ENCODE measurements at regions not wholly inside any gene's neighbourhood (a gene's known extent, or its start where the extent isn't known, plus 50 kb on each side); places are given as distances from the start of the nearest gene placed in this dataset.
A peak's percentile ranks its signal among the peaks of the same experiment; 100 is the strongest.
"Not testable (repeated sequence)": the region's sequence is repeated elsewhere in the genome, so short reads cannot be mapped to it uniquely, and the experiment has no call there.

DNA sequence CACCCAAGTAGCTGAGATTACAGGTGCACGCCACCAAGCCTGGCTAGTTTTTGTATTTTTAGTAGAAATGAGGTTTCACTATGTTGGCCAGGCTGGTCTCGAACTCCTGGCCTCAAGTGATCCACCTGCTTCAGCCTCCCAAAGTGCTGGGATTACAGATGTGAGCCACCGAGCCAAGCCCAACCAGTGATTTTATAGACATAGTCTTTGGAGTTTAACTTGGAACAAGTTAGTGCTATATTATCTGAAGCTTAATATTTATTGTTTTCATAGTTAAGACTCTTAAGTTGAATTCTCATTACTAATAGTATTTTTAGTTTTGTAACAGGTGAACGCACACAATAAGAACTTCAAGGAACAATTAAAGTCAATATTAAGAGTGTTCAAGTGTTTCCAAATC is 122.1 kb downstream of the SPAG6 start:
- not testable (repeated sequence) for H3K9me3 ChIP-seq (ENCODE audit: control insufficient read depth, insufficient read depth, low read length); H3K27me3 ChIP-seq (ENCODE audit: control insufficient read depth, insufficient read depth, low read length); H3K4me3 ChIP-seq (ENCODE audit: low read length); H3K36me3 ChIP-seq (ENCODE audit: control insufficient read depth, insufficient read depth, low read length); H3K4me1 ChIP-seq (ENCODE audit: control insufficient read depth, insufficient read depth, low read length); DNase-seq (ENCODE audit: low read depth, low spot score); H3K27ac ChIP-seq (ENCODE audit: low read length)
- no CpG with 5 or more reads among the region's 4 CpGs for WGBS (ENCODE audit: insufficient coverage, insufficient read length)

DNA sequence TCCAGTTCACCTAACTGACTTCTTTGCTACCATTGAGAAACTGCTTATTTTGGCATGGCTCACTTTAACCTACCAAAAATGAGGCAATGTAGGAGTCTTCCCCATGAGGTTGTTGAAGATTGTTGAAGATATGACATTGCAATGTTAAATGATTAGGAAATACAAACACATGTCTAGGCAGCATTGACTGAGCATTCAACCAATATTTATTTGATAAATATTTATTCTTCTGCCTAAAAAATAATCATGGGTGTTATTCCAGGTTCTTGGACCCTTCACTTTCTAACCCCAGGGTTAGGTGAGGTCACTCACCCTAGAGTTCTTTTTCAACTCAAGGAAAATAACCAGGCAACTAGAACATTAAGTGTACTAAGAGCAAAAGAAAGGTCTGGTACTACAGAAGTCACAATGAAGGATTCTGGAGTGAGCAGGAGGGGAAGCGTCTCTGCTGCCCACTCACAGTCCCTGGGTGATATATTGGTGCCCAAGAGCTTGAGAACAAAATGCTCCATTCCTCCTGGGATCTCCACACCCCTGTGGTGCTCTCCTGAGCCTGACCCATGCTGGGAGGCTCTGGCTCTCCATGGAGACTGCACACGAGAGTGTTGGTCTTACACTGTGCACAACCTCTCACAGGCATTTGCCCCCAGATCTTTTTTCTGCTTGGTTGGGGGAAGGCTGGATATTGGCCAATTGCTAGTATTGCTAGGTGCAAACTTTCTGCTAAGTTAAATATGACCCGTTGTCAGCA is 123.4 kb downstream of the SPAG6 start:
- H3K4me3 ChIP-seq (ENCODE audit: low read length): no peak overlapping the region
- H3K27ac ChIP-seq (ENCODE audit: low read length): no peak overlapping the region
- WGBS (ENCODE audit: insufficient coverage, insufficient read length): no CpG with 5 or more reads among the region's 3 CpGs
- no peaks in the 10 kb centered on the region for H3K4me1 ChIP-seq (ENCODE audit: control insufficient read depth, insufficient read depth, low read length)
- no peak for DNase-seq (ENCODE audit: low read depth, low spot score)
- no peaks in the 10 kb centered on the region for H3K36me3 ChIP-seq (ENCODE audit: control insufficient read depth, insufficient read depth, low read length)
- peaks cover 3% of the 10 kb centered on the region; the same call in 1 of the 2 replicates for H3K27me3 ChIP-seq (ENCODE audit: control insufficient read depth, insufficient read depth, low read length)
- H3K9me3 ChIP-seq (ENCODE audit: control insufficient read depth, insufficient read depth, low read length): no peaks in the 10 kb centered on the region; the same call in 1 of the 2 replicates

DNA sequence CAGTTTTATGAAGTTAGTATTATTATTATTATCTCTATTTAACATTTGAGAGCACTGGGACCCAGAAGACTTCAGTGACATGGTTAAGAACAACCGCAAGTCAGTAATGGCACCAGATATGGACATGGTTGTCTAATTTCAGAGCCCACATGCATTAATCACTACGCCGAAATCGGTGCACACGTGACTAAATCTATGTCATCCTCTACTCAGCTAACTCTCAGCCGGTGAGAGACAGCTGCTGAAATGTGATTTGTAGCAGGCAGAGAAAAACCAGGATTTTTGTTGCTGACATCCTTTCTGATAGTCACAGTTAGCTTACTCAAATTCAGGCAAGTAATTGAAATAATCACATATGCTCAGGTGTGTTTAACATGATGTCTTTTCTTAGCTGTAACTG is 127.7 kb downstream of the SPAG6 start:
- no peak for DNase-seq (ENCODE audit: low read depth, low spot score)
- Histone ChIP-seq H3K27me3 (ENCODE audit: control insufficient read depth, insufficient read depth, low read length) (peaks cover 38% of the 10 kb centered on the region), H3K4me3 (ENCODE audit: low read length) (no peak overlapping the region), H3K9me3 (ENCODE audit: control insufficient read depth, insufficient read depth, low read length) (no peaks in the 10 kb centered on the region; the same call in 1 of the 2 replicates), H3K4me1 (ENCODE audit: control insufficient read depth, insufficient read depth, low read length) (no peaks in the 10 kb centered on the region; the same call in 1 of the 2 replicates), H3K36me3 (ENCODE audit: control insufficient read depth, insufficient read depth, low read length) (no peaks in the 10 kb centered on the region; the same call in 1 of the 2 replicates), H3K27ac (ENCODE audit: low read length) (no peak overlapping the region)
- WGBS (ENCODE audit: insufficient coverage, insufficient read length): no CpG with 5 or more reads among the region's 6 CpGs

GRCh38 chr10:22473459-22473858 is 128.2 kb downstream of the SPAG6 start:
- H3K4me3 ChIP-seq (ENCODE audit: low read length): no peak overlapping the region
- no CpG with 5 or more reads among the region's 3 CpGs for WGBS (ENCODE audit: insufficient coverage, insufficient read length)
- H3K27ac ChIP-seq (ENCODE audit: low read length): no peak overlapping the region
- H3K27me3 ChIP-seq (ENCODE audit: control insufficient read depth, insufficient read depth, low read length): peaks cover 42% of the 10 kb centered on the region
- DNase-seq (ENCODE audit: low read depth, low spot score): no peak
- H3K4me1 ChIP-seq (ENCODE audit: control insufficient read depth, insufficient read depth, low read length): no peaks in the 10 kb centered on the region; the same call in 1 of the 2 replicates
- no peaks in the 10 kb centered on the region; the same call in 1 of the 2 replicates for H3K9me3 ChIP-seq (ENCODE audit: control insufficient read depth, insufficient read depth, low read length)
- no peaks in the 10 kb centered on the region; the same call in 1 of the 2 replicates for H3K36me3 ChIP-seq (ENCODE audit: control insufficient read depth, insufficient read depth, low read length)

DNA sequence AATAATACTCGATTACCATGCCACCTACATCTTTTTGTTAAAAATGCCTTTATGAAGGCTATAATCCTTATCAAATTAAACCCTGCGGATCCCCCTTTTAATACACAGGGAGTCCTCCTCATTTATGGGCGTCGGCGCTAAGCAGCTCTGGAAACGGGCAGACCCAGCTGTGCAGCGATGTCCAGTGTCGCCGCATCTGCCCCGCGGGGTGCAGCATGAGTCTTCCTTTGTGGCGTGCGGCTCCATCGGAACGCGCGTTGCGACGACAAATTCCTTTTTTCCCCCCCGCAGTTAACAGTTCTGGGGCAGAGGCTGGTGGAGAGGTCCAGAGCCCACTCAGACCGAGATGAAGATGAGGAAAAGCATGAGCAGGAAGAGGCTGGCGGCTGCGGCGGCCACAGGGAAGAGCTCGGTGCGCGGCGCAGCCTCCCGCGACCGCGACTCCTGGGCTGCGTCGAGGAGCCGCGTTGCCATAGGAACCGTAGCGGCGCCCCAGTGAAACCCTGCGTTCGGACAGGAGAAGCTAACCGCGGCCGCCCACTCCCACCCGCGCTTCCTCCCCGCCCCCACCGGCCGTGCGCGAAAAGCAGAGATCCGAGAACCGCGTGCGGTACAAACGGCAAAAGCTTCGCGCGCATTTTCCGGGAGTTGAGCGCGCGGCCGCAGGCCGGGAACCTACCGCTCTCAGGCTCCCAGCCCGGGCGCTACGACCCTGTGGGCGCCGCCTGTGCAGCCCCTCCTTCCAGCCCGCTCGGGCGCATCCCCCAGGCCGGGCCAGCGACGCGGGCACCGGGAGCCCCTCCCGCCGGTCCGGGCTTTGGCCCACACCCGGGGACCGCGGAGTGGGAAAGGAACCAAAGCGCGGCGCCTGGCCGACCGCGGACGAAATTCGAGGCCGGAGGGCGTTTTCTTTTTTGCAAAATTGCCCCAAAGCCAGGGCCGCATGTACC is 130.6 kb downstream of the SPAG6 start:
- Histone ChIP-seq H3K36me3 (ENCODE audit: control insufficient read depth, insufficient read depth, low read length) (no peaks in the 10 kb centered on the region; the same call in 1 of the 2 replicates), H3K9me3 (ENCODE audit: control insufficient read depth, insufficient read depth, low read length) (no peaks in the 10 kb centered on the region; the same call in 1 of the 2 replicates), H3K27ac (ENCODE audit: low read length) (no peak overlapping the region), H3K4me1 (ENCODE audit: control insufficient read depth, insufficient read depth, low read length) (no peaks in the 10 kb centered on the region; the same call in 1 of the 2 replicates), H3K27me3 (ENCODE audit: control insufficient read depth, insufficient read depth, low read length) (peaks cover 59% of the 10 kb centered on the region), H3K4me3 (ENCODE audit: low read length) (peak overlapping the region; percentile 38; the same call in 1 of the 2 replicates)
- DNase-seq (ENCODE audit: low read depth, low spot score): no peak
- WGBS (ENCODE audit: insufficient coverage, insufficient read length): no CpG with 5 or more reads among the region's 96 CpGs

DNA sequence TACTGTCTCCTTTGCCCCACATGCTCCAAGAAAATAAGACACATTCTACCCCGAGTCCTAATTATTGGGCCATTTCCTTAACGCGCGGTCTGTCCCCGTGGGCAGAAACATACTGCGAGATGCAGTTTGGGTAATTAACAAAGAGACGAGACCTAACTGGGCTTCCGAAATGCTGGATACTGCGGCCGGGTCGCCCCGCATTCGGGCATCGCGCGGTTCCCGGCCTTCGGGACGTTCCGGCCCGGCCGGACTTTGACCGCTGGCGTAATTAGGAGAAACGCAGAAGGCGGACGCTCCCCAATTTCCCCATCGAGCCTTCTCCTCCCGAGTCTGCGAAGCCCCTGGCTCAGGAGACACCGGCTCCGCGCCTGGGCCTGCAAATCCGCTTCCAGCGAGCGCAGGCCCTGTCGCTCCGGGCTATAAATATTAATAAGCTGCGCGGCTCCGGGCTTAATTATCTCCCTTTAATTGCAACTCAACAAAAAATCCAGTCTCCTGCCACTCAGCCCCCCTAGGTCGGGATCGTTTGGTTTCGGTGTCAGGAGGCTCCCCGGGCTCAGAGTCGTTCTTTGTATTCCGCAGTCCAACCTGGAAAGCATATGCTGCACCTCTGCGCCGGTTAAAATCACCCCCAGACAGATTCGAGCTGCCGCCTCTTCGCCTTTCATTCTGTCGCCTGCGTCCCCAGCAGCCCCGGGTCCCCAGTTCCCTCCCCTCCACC is 131.5 kb downstream of the SPAG6 start:
- H3K27me3 ChIP-seq (ENCODE audit: control insufficient read depth, insufficient read depth, low read length): peaks cover 59% of the 10 kb centered on the region
- peak overlapping the region; percentile 38 for H3K4me3 ChIP-seq (ENCODE audit: low read length)

DNA sequence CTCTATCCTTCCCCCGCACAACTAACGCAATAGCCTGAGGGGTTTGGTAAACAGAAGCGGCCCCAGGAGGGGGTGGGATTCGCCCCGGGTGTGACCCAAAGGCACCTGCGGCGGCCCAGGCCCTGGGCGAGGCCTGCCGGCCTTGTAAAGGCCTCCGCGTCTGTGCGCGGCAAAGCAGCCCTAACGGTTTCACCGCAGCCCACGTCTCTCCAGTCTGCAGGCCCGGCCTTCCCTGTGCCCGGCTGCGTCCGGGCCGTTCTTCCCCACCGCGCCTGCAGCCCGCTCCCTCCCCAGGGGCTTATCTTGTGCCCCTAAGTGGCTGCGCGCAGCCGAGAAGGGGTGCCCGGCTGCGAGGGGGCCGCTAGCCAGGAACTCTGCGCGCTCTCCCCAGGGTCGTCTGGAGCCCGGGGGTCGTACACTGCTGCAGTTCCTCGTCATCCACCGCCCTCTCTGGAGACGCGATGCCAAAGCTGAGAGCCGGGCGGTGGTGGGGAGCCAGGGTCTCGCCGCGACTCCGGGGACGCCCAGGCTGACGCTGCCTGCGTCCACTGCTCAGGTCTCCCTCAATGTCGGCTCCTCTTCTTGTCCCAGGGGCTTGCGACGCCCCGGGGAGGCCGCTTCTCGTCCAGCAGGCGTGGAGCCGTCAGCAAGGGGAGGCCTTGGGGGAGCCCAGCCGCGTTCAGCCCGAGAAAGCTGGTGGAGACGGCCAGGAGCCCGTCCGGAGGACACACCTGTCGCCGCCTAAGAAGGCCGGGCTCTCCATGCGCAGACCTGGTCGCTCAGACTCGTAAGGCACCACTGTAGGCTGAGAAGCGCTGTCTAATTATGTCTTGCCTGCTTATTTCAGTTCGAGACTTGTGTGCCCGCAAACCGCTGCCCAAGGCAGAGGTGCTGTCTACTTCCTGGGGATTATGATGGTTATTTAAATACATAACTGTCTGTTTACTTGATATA is 132.3 kb downstream of the SPAG6 start:
- no peak for DNase-seq (ENCODE audit: low read depth, low spot score)
- no peak overlapping the region for H3K27ac ChIP-seq (ENCODE audit: low read length)
- WGBS (ENCODE audit: insufficient coverage, insufficient read length): no CpG with 5 or more reads among the region's 72 CpGs
- no peaks in the 10 kb centered on the region; the same call in 1 of the 2 replicates for H3K9me3 ChIP-seq (ENCODE audit: control insufficient read depth, insufficient read depth, low read length)
- peak overlapping the region; percentile 38; the same call in 1 of the 2 replicates for H3K4me3 ChIP-seq (ENCODE audit: low read length)
- H3K4me1 ChIP-seq (ENCODE audit: control insufficient read depth, insufficient read depth, low read length): no peaks in the 10 kb centered on the region; the same call in 1 of the 2 replicates
- no peaks in the 10 kb centered on the region; the same call in 1 of the 2 replicates for H3K36me3 ChIP-seq (ENCODE audit: control insufficient read depth, insufficient read depth, low read length)
- H3K27me3 ChIP-seq (ENCODE audit: control insufficient read depth, insufficient read depth, low read length): peaks cover 59% of the 10 kb centered on the region

More for the DNA sequence above, 131.5 kb downstream of the SPAG6 start:
- no peaks in the 10 kb centered on the region; the same call in 1 of the 2 replicates for H3K36me3 ChIP-seq (ENCODE audit: control insufficient read depth, insufficient read depth, low read length)
- no peaks in the 10 kb centered on the region; the same call in 1 of the 2 replicates for H3K9me3 ChIP-seq (ENCODE audit: control insufficient read depth, insufficient read depth, low read length)
- WGBS (ENCODE audit: insufficient coverage, insufficient read length): no CpG with 5 or more reads among the region's 55 CpGs
- no peaks in the 10 kb centered on the region; the same call in 1 of the 2 replicates for H3K4me1 ChIP-seq (ENCODE audit: control insufficient read depth, insufficient read depth, low read length)
- H3K27ac ChIP-seq (ENCODE audit: low read length): no peak overlapping the region
- DNase-seq (ENCODE audit: low read depth, low spot score): no peak

- DNase-seq (ENCODE audit: low read depth, low spot score): no peak
- WGBS (ENCODE audit: insufficient coverage, insufficient read length): no CpG with 5 or more reads among the region's 8 CpGs
- H3K4me1 ChIP-seq (ENCODE audit: control insufficient read depth, insufficient read depth, low read length): no peaks in the 10 kb centered on the region; the same call in 1 of the 2 replicates
- H3K4me3 ChIP-seq (ENCODE audit: low read length): no peak overlapping the region
- no peaks in the 10 kb centered on the region; the same call in 1 of the 2 replicates for H3K36me3 ChIP-seq (ENCODE audit: control insufficient read depth, insufficient read depth, low read length)
- H3K9me3 ChIP-seq (ENCODE audit: control insufficient read depth, insufficient read depth, low read length): no peaks in the 10 kb centered on the region; the same call in 1 of the 2 replicates
- peaks cover 56% of the 10 kb centered on the region for H3K27me3 ChIP-seq (ENCODE audit: control insufficient read depth, insufficient read depth, low read length)
- H3K27ac ChIP-seq (ENCODE audit: low read length): no peak overlapping the region
Measured at GRCh38 chr10:22478555-22479334, 133.4 kb downstream of the SPAG6 start.

Measured in iPS DF 6.9 (cell line).